Epithelial cell of prostate (primary cell): ENCODE measurements at regions not wholly inside any gene's neighbourhood (a gene's known extent, or its start where the extent isn't known, plus 50 kb on each side); places are given as distances from the start of the nearest gene placed in this dataset.
"Not testable (repeated sequence)": the region's sequence is repeated elsewhere in the genome, so short reads cannot be mapped to it uniquely, and the experiment has no call there.

Experiments
- DNase-seq: peaks from one replicate; pipeline ENCODE4 v3.0.0-alpha.2; 2011; ENCODE audit warnings: low read depth, low spot score
- H3K27ac ChIP-seq: fragments of 450-650 bp; 2 replicates; pipeline ENCODE4 v1.5.1; 2017; ENCODE audit warnings: mild to moderate bottlenecking

GRCh38 chr6:153328194-153328593, 197.1 kb upstream of the RGS17 start:
- DNase-seq = peak; percentile 45

GRCh38 chr6:153325661-153326060, 194.6 kb upstream of the RGS17 start:
- H3K27ac ChIP-seq = no peak overlapping the region
- no peak for DNase-seq

More at GRCh38 chr6:153328194-153328593, 197.1 kb upstream of the RGS17 start:
- H3K27ac ChIP-seq = peak overlapping the region; percentile 38

- peak; percentile 62 for DNase-seq
- no peak overlapping the region for H3K27ac ChIP-seq
These were observed 181.6 kb upstream of the RGS17 start for GRCh38 chr6:153312634-153313033.

DNA sequence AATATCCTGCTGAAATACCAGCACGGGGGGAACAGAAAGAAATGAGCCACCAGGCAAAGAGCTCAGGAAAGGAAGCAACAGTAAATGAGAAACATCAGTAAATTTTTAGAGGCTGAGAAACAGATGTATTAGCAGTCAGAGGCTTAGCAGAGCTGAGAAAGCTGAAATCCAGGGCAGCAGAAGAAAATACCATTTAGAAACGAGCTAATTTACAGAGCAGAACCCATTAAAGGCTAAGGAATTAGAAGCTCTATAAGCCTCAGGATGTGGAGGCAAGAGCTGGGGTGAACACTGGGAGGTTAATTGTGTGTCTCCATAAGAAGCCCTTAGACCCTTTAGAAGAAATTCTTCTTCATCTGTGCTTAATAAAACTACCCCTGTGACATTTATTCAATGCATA, 178.6 kb upstream of the RGS17 start:
- H3K27ac ChIP-seq = no peak overlapping the region
- no peak for DNase-seq

DNA sequence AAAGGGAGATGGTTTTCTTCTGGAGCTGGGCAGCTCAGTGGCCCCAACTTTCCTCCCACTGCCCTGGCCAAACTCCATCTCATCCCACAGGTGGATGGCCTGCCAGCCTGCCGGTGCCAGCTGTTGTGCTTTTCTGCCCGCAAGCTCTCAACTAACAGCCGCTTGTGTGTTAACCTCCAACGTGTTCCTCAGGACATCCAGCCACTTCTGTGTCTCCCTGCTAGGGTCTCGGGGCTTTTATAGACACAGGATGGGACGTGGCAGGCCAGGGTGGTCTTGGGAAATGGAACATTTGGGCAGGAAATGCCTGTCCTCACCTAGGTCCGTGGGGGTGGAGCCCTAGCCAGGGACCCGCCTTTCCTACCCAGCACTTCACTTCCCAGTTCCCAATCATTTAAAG, 171.1 kb upstream of the RGS17 start:
- no peak for DNase-seq
- no peak overlapping the region for H3K27ac ChIP-seq

GRCh38 chr6:153301602-153302001, 170.5 kb upstream of the RGS17 start:
- DNase-seq = no peak
- no peak overlapping the region for H3K27ac ChIP-seq

GRCh38 chr6:153282456-153282855, 151.4 kb upstream of the RGS17 start:
- DNase-seq, H3K27ac ChIP-seq: not testable (repeated sequence)

GRCh38 chr6:153275997-153276396, 144.9 kb upstream of the RGS17 start:
- H3K27ac ChIP-seq = no peak overlapping the region
- DNase-seq = no peak

- DNase-seq = no peak
- no peak overlapping the region for H3K27ac ChIP-seq
These were observed 141.3 kb upstream of the RGS17 start for GRCh38 chr6:153272201-153272980.

DNA sequence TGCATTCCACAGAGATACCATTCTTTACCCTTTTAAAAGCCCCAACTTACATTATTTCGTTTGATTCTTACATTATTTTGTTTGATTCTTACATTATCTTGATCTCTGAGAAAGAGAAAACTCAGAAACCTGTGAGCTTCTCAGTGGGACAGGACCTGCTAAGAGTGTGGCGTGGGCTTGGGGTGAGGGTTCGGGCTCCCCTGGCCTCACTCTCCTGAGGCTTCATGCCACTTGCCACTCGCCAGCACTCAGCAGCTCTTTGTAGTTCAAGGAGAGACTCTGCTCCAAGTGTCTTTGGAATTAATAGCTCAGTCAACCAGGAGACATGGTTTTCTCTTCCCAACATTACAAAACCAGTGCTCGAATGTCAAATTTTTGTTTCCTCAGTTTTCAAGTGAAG, 132.4 kb upstream of the RGS17 start:
- no peak for DNase-seq
- no peak overlapping the region for H3K27ac ChIP-seq

DNA sequence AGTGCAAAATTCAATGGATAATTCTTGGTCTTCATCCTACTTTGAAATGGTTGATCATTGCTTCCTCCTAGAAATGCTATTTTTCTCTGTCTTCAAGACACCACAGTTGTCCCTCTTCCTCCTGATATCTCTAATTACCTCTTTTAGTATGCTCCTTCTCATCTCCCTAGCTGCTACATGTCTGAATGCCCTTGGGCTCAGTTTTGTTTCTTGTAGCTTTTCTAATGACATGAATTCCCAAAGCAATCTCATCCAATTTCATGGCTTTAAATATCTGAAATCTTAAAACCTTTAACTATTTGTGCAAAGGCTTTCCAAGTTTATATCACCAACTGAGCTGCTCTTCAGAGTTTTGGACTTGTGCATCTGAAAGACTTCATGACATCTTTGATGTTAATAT, 120.2 kb upstream of the RGS17 start:
- no peak overlapping the region for H3K27ac ChIP-seq
- DNase-seq = no peak

DNA sequence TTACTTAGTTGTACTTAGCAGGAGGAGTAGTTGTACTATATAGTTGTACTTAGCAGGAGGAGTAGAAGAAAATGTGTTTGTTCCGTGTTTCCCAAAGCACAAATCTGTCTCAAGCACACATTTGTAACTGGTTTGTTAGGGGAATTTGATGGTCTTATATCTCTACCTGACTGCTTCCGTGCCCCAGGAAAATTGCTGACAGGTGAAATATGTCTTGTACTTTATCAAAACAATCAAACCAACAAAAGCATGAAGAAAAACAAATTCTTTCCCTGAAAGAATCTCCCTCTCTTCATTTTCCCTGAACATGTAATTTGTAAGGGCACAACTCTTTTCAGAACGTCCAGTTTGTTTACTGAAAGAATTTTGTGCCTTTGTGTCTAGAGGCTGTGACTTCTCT, 106.6 kb upstream of the RGS17 start:
- DNase-seq = no peak
- no peak overlapping the region for H3K27ac ChIP-seq

- no peak overlapping the region for H3K27ac ChIP-seq
- peak; percentile 0 for DNase-seq
These were observed 100.1 kb upstream of the RGS17 start for GRCh38 chr6:153231048-153231646.

DNA sequence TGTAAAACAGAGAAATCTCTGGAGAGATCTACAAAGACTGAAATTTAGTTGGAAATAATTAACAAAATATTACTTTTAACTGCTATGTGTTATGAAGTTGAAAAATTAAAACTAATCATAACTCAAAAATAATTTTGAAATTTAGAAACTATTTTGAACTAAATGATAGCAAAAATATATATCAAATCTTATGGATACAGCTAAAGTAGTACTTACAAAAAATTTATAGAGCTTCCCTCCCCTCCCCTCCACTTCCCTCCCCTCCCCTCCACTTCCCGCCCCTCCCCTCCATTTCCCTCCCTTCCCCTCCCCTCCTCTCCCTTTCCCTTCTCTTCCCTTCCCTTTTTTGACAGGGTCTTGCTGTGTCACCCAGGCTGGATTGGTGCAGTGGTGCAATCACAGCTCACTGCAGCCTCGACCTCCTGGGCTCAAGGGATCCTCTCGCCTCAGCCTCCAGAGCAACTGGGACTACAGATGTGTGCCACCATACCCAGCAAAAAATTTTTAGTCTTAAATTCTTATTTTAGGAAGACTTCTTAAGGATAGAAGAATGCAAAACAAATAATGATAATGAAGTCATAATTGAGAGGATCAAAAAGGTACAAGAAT, 87.2 kb upstream of the RGS17 start:
- no peak overlapping the region for H3K27ac ChIP-seq
- no peak for DNase-seq

GRCh38 chr6:153216789-153217188, 85.7 kb upstream of the RGS17 start:
- DNase-seq = no peak
- H3K27ac ChIP-seq = no peak overlapping the region

GRCh38 chr6:153215242-153215641, 84.2 kb upstream of the RGS17 start:
- H3K27ac ChIP-seq = no peak overlapping the region
- no peak for DNase-seq

GRCh38 chr6:153214436-153214835, 83.4 kb upstream of the RGS17 start:
- no peak for DNase-seq
- H3K27ac ChIP-seq = no peak overlapping the region

DNA sequence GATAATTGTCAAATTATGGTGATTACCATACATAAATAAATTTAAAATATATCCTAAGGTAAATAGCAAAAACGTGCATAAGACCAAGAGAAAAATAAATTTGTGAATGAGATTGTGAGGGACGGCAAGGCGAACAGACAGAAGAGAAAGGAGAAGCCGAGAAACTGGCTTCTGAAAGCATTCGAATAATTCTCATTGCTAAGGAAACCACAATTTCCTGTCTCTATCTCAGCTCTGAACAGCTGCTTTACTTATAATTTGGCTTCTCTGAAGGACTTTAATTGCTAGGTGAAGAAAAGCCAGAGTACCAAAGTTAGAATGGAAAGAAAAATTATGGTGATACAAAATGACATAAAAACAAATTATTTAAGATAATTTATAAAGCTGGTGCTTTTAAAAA, 79.0 kb upstream of the RGS17 start:
- DNase-seq = no peak
- no peak overlapping the region for H3K27ac ChIP-seq

GRCh38 chr6:153208706-153209105, 77.6 kb upstream of the RGS17 start:
- no peak for DNase-seq
- H3K27ac ChIP-seq = no peak overlapping the region

- no peak for DNase-seq
- no peak overlapping the region for H3K27ac ChIP-seq
These were observed 76.5 kb upstream of the RGS17 start for GRCh38 chr6:153207617-153208016.

GRCh38 chr6:153207006-153207405, 75.9 kb upstream of the RGS17 start:
- no peak for DNase-seq
- no peak overlapping the region for H3K27ac ChIP-seq
